Fibroblast of lung (primary cell): ENCODE measurements at regions not wholly inside any gene's neighbourhood (a gene's known extent, or its start where the extent isn't known, plus 50 kb on each side); places are given as distances from the start of the nearest gene placed in this dataset.

Experiments
- DNase-seq, 2 donors: peaks; one replicate each; pipeline versions ENCODE4 v3.0.0 to v3.0.0-alpha.2; 2010; ENCODE audit warnings: low read depth in 2 of 2
- H2AFZ ChIP-seq: 2 replicates; pipeline ENCODE4 v1.5.1; 2012; ENCODE audit warnings: low read length, control low read depth, inconsistent platforms
- H3K27ac ChIP-seq: 2 replicates; pipeline ENCODE4 v1.5.1; 2011; ENCODE audit warnings: low read length, control low read depth; ENCODE audit not compliant: insufficient read depth
- H3K27me3 ChIP-seq: 2 replicates; pipeline ENCODE4 v1.5.1; 2011; ENCODE audit warnings: mild to moderate bottlenecking, low read length; ENCODE audit not compliant: control insufficient read depth, insufficient read depth
- H3K36me3 ChIP-seq: 2 replicates; pipeline ENCODE4 v1.5.1; 2011; ENCODE audit warnings: low read length; ENCODE audit not compliant: control insufficient read depth, insufficient read depth
- H3K4me1 ChIP-seq: 2 replicates; pipeline ENCODE4 v1.5.1; 2011; ENCODE audit warnings: low read length; ENCODE audit not compliant: control insufficient read depth, insufficient read depth; ENCODE audit errors: extremely low read depth
- H3K4me2 ChIP-seq: 2 replicates; pipeline ENCODE4 v1.5.1; 2011; ENCODE audit warnings: low read length, control low read depth; ENCODE audit not compliant: insufficient read depth; ENCODE audit errors: extremely low read depth
- H3K4me3 ChIP-seq, 4 experiments: fragments of 200-600 bp in 1 of 4; sonication (generic) in 1 of 4; replicated peaks in 1 of 4; 2 replicates each; pipeline ENCODE4 v1.5.1; 2011 to 2016; ENCODE audit warnings: low read length in 4 of 4, low read depth in 3 of 4, mild to moderate bottlenecking in 3 of 4, control low read depth in 2 of 4, inconsistent platforms in 1 of 4, mixed read lengths in 1 of 4; ENCODE audit not compliant: insufficient read depth in 1 of 4; ENCODE audit errors: control extremely low read depth in 1 of 4
- H3K79me2 ChIP-seq: 2 replicates; pipeline ENCODE4 v1.5.1; 2012; ENCODE audit warnings: mild to moderate bottlenecking, low read length, inconsistent platforms; ENCODE audit not compliant: control insufficient read depth, insufficient read depth
- H3K9ac ChIP-seq: 2 replicates; pipeline ENCODE4 v1.5.1; 2011; ENCODE audit warnings: mild to moderate bottlenecking, low read length, control low read depth; ENCODE audit not compliant: insufficient read depth
- H3K9me3 ChIP-seq: 2 replicates; pipeline ENCODE4 v1.5.1; 2012; ENCODE audit warnings: low read depth, low read length; ENCODE audit not compliant: control insufficient read depth, insufficient read depth
- H4K20me1 ChIP-seq: 2 replicates; pipeline ENCODE4 v1.5.1; 2011; ENCODE audit warnings: low read length; ENCODE audit not compliant: control insufficient read depth, insufficient read depth; ENCODE audit errors: extremely low read depth
- EZH2 ChIP-seq: IDR thresholded peaks from 2 replicates; pipeline ENCODE4 v1.5.1; 2012; ENCODE audit warnings: low read length, control low read depth, mild to moderate bottlenecking; ENCODE audit errors: missing control alignments
- TF ChIP-seq, protein P1 (sequence below), 2 donors: IDR thresholded peaks in 1 of 2; conservative IDR thresholded peaks in 1 of 2; 1 replicate in 1 of 2; 2 replicates in 1 of 2; pipeline ENCODE4 v1.5.1; 2011 to 2012; ENCODE audit warnings: low read length in 2 of 2, control low read depth in 1 of 2, inconsistent platforms in 1 of 2, low read depth in 1 of 2, mild to moderate bottlenecking in 1 of 2

DNA sequence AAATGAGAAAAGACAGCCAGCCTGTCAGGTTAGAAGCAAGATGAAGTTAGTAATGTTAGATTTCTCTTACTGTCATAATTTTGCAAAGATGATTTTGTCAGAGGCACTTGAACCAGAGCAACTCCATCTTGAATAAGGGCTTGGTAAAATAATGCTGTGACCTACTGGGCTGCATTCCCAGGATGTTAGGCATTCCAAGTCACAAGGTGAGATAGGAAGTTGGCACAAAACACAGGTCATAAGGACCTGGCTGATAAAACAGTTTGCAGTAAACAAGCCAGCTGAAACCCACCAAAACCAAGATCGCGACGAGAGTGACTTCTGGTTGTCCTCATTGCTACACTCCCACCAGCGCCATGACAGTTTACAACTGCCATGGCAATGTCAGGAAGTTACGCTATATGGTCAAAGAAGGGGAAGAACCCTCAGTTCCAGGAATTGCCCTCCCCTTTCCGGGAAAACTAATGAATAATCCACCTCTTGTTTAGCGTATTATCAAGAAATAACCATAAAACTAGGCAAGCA, 1313.5 kb upstream of the TMEM132C start:
- Histone ChIP-seq H2AFZ (no peak overlapping the region), H3K4me2 (no peak overlapping the region), H3K4me1 (no peaks in the 10 kb centered on the region), H3K4me3 (no peak overlapping the region), H3K27ac (no peak overlapping the region), H4K20me1 (no peaks in the 10 kb centered on the region), H3K27me3 (no peaks in the 10 kb centered on the region), H3K9ac (no peak overlapping the region), H3K9me3 (no peaks in the 10 kb centered on the region), H3K79me2 (no peaks in the 10 kb centered on the region), H3K36me3 (no peaks in the 10 kb centered on the region)
- no peak for DNase-seq
- TF ChIP-seq EZH2 = no peak
- TF ChIP-seq, protein P1, sequence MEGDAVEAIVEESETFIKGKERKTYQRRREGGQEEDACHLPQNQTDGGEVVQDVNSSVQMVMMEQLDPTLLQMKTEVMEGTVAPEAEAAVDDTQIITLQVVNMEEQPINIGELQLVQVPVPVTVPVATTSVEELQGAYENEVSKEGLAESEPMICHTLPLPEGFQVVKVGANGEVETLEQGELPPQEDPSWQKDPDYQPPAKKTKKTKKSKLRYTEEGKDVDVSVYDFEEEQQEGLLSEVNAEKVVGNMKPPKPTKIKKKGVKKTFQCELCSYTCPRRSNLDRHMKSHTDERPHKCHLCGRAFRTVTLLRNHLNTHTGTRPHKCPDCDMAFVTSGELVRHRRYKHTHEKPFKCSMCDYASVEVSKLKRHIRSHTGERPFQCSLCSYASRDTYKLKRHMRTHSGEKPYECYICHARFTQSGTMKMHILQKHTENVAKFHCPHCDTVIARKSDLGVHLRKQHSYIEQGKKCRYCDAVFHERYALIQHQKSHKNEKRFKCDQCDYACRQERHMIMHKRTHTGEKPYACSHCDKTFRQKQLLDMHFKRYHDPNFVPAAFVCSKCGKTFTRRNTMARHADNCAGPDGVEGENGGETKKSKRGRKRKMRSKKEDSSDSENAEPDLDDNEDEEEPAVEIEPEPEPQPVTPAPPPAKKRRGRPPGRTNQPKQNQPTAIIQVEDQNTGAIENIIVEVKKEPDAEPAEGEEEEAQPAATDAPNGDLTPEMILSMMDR (conservative IDR thresholded peaks at IDR 0.05 in 1 of 2, IDR thresholded peaks at IDR 0.05 in 1 of 2; ENCODE audit: low read depth in 1 of 2, low read length in 2 of 2) = no peak

DNA sequence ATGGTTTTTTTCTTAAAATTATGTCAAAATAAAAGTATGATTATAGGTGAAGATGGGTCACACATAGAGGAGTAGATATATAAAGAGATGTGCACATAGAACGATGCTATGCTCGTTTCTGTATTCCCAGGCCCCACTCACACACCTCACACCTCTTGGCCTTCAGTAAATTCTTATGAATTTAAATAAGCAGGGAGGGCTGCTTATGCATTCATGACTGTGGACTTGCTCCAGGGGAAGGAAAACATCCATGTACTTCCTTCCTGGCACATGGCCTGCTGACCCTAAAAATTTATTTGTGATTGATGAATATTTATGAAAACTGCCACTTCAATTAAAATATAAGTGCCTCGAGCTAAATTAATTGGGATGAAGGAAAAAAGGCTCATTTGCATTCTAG, 1306.7 kb upstream of the TMEM132C start:
- H3K27ac ChIP-seq = no peak overlapping the region
- H3K27me3 ChIP-seq = no peaks in the 10 kb centered on the region
- no peak overlapping the region for H3K4me3 ChIP-seq
- no peak for DNase-seq
- H3K4me1 ChIP-seq = no peaks in the 10 kb centered on the region
- no peak overlapping the region for H3K9ac ChIP-seq
- H4K20me1 ChIP-seq = no peaks in the 10 kb centered on the region
- no peaks in the 10 kb centered on the region for H3K36me3 ChIP-seq
- no peak overlapping the region for H2AFZ ChIP-seq
- no peak overlapping the region for H3K4me2 ChIP-seq
- no peak for TF ChIP-seq EZH2
- TF ChIP-seq, protein P1 (conservative IDR thresholded peaks at IDR 0.05 in 1 of 2, IDR thresholded peaks at IDR 0.05 in 1 of 2; ENCODE audit: low read depth in 1 of 2, low read length in 2 of 2) = no peak
- H3K79me2 ChIP-seq = no peaks in the 10 kb centered on the region
- H3K9me3 ChIP-seq = no peaks in the 10 kb centered on the region

DNA sequence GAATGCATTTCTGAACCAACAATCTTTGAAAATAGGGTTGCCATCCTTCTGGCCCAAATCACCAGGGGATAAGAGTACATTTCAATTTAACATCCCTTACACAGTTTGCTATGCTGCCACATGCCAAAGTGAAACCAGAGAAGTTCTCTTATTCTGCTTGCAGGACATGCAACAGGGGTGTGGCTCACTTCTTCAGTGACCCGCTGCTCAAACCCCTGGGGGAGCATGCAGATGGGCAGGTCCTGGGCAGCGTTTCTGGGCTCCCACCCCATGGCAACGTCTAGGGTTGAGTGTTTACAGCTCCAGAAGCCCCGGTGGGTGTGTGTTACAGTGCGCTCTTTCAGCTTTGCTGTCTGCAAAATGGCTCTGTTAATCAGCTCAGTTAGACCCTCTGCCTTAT, 1306.3 kb upstream of the TMEM132C start:
- H2AFZ ChIP-seq = no peak overlapping the region
- no peak overlapping the region for H3K4me2 ChIP-seq
- no peaks in the 10 kb centered on the region for H3K36me3 ChIP-seq
- H3K27me3 ChIP-seq = no peaks in the 10 kb centered on the region
- no peaks in the 10 kb centered on the region for H4K20me1 ChIP-seq
- no peaks in the 10 kb centered on the region for H3K79me2 ChIP-seq
- H3K4me3 ChIP-seq = no peak overlapping the region
- H3K9ac ChIP-seq = no peak overlapping the region
- H3K27ac ChIP-seq = no peak overlapping the region
- DNase-seq = no peak
- TF ChIP-seq, protein P1 (conservative IDR thresholded peaks at IDR 0.05 in 1 of 2, IDR thresholded peaks at IDR 0.05 in 1 of 2; ENCODE audit: low read depth in 1 of 2, low read length in 2 of 2) = no peak
- no peak for TF ChIP-seq EZH2
- no peaks in the 10 kb centered on the region for H3K4me1 ChIP-seq
- H3K9me3 ChIP-seq = no peaks in the 10 kb centered on the region
